SKM-1 treated with dmso at 0.1 percent for 144 hours (cell line): ENCODE measurements at regions not wholly inside any gene's neighbourhood (a gene's known extent, or its start where the extent isn't known, plus 50 kb on each side); places are given as distances from the start of the nearest gene placed in this dataset.

Experiments
- DNase-seq: peaks from one replicate; lab custom pipeline; 2025; ENCODE audit not compliant: unreplicated experiment; lab: John Stamatoyannopoulos, UW

DNA sequence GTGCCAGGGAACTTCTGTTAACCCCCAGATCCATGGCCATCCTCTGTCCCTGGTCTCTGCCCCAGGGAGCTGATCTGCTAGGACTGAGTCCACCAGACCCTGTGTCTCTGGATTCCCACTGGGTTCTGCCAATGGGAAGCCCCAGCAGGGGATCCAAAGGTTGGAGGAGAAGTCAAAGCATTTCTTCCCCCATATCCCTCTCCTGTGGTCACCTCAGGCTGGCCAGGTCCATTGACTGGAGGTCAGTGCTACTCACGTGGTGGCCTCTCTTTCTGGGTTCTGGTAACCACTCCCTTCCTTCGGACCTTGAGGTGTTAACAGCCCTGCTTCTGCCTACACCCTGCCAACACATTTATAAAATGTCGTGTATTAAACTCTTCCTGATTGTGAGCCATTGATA, 69.7 kb upstream of the NECTIN1 start:
- DNase-seq, result no peak

DNA sequence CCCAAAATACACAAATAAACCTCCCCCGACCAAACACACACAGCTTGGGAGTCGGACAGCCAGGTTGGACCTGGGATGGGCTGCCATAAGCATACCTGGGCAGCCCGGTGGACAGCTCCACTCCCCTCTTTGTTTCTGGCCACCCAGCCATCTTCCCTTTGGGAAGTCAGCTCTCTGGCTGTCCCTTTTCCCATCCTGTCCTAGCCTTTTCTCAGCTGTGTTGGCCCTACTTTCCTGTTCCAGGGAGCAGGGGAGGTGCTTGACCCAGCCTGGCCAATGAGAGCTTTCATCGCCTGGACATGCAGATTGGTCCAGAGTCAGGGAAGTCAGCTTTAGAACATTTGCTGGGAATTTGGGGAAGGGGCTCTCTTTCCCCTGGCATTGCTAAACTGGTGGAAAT, 68.7 kb upstream of the NECTIN1 start:
- DNase-seq, result no peak

DNA sequence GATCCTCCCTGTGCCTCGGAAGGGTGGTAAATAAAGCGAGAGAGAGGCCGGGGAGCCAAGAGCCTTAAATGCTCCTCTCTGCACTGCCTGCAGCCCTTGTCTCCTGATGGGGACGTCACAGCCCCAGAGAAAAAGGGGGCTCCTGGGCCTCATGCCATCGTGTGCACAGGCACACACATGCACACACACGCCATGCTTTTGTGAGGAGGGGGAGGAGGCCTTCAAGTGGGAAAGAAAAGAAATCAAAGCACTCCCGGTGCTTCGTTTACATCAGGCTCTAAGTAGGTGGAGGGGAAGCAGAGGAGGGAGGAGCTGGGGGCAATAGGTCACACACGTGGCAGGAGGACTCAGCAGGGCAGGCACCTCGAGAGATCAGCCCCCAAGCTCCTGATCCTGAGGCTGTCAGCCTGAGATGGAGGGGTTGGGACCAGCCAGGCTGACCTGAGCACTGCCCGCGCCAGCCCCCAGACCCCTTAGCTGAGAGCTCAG, 68.2 kb upstream of the NECTIN1 start:
- no peak for DNase-seq

DNA sequence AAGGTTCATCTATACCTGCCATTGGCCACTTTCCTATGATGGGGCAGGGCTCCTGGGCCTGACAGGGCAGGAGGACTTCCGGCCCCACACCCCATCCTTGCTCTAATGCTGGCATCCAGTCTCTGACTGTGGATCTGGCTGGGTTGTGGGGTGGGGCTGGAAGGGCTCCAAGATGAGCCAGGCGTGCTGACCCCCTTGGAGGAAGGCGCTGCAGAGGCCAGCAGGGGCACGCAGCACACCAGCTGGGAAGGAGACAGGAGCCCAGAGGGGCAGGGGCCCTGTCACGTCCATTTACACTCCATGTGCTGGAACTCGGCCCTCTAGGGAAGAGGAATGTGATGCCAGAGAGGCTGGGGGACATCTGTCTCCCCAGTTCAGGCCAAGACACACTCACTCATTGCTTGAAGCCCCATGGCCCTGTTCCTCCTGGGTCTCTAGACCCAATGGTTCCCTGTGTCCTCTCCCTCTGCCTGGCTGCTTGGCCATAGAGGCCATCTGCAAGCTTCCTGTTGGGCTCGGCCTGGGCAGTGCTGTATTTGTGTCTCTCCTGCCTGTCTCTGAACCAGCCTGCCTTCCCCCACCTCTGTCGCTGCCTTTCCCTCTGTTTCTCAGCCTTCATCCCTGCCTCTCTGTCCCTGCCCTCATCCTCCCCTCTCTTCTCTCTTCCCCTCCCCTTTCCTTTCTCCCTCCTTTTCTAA, 67.5 kb upstream of the NECTIN1 start:
- no peak for DNase-seq

DNA sequence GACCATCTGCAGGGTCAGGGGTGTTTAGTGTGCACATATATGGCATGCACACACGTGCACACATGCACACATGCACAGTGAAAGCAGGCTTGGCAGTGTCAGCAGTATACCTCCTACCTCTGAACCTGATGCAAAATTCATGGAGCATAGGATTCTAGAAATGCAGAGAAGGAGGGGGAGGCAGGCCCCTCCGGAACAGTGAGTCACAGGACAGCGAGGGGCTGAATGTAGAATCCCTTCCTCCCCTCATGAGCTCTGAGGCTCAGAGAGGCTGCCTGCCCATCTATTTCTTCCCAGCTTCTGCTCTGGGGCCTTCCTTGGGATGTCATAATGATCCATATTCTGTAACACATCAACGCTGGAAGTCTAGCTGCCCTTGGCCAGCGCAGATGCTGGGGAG, 66.7 kb upstream of the NECTIN1 start:
- no peak for DNase-seq

DNA sequence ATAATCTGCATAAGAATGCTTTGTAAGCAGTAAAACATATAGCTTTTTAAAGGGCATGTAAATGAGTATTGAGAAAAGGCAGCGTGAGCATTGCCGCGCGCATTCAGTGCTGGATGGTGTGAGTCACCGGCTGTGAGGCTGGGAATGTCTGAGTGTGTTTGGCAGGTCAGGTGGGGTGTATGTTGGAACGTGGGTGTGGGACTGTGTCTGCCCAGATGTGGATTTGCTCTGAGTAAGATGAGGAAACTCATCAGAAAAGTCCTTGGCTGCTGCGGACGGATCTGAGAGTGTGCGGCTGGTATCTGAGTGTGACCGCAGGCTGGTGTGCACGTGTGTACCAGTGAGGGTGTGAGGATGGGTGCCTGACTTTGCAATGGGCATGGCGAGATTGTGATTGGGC, 66.2 kb upstream of the NECTIN1 start:
- DNase-seq, result no peak

DNA sequence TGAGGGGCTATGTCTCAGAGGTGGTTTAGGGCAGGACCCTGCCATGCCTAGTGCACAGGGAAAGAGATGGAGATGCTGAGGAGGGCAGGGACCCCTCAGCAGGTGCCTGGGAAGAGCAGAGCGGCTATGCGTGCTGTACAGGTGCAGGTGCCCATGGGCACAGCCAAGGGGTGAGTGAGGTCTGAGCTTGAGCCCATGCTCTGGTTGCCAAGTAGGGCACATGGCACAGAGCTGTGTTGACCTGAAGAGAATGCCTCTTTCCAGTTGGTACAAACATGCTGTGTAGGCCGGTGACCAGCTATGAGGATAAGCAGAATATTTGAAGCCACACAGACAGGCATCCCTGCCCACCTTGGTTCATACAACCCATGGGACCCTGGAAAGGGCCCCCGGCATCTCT, 65.8 kb upstream of the NECTIN1 start:
- DNase-seq, result no peak

DNA sequence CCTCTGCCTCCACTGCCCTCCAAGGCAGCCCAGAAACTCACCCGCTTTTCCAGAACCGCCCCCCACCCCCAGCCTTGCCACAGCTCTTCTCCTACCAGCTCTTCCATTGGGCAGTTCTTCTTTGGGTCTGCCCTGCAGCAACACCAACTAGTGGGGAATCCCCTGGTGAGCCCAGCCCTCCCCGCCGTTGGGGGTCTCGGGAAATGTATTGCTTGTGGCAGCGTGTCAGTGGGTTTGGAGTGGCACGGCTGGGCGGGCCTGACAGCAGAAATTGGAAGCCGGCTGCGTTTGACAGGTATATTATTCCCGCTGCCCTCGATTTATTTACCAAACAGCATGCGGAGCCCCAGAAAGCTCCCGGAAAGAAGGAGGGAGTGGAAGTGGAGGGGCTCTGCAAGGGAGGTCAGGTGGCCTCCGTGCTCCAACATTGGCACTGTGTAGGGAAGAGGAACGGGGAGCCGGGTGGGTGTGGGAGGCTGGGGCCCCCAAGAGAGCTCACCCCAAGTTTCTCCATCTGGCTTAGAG, 65.2 kb upstream of the NECTIN1 start:
- DNase-seq, result no peak

DNA sequence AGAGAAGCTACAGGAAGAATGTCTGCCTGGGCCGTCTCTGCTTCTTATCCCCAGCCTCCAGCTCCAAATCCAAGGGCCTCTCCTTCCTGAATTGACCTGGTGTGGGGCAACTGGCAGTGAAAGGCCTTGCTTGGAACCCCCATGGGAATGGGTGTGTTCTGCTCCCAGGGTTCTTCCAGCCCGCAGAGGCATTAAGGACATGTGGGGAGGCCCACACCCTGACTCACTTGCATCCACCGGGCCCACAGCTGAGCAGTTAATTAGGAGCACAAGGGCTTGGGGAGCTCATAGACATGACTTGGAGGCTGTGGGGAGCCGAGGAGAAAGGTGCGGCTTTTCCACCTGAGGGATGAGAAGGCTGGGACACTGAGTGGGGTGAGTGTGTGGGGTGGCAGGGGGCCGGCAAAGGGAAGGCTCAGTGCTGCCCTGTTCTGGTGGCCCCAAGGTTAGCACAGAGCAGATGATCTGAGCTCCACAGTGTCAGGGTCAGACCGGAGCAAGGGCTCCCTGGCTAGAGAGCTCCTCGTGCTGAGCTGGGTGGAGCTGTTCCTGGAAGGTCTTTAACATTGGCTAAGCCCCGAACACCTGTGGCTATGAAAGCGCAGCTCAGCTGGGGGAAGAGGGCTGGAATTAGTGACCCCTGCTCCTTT, 64.5 kb upstream of the NECTIN1 start:
- DNase-seq, result no peak

DNA sequence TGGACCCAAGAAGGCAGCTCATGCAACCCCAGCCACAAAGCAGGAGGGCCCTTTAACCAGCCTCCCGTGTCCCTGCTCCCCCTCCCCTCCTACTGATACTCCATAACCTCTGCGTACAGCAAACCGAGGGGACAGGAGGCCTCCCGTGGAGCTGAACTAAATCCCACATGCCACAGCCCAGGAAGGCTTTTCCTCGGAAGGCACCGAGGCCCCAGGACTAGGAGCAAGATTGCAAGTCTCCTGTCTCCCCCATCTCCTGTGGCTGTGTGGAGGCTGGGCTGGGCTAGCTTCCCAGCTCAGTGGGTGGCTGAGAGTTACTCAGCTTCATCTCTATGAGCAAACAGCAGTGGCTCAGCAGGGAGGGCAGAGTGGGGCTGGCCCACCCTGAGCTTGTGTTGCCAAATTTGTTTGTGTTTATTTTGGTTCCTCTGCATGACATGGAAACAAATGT, 62.7 kb upstream of the NECTIN1 start:
- no peak for DNase-seq

DNA sequence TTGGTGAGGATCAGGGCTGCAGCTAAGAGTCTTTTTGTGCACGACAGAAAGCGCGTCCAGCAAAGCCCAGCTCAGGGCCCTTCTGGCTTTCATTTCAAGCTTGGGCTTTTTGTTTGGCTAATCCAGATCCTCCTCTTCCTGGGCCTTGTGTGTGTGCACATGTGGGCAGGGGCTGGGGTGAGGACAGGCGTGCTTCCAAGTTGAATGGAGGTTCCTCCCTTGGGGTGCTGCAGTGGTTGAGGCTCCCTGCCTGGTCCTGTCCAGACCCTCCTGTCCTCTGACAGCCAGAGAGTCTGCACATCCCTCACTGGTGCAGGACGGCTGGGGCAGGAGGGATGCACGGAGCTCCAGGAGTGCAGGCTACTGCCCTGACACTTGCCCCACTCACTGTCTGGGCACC, 62.0 kb upstream of the NECTIN1 start:
- DNase-seq, result no peak

DNA sequence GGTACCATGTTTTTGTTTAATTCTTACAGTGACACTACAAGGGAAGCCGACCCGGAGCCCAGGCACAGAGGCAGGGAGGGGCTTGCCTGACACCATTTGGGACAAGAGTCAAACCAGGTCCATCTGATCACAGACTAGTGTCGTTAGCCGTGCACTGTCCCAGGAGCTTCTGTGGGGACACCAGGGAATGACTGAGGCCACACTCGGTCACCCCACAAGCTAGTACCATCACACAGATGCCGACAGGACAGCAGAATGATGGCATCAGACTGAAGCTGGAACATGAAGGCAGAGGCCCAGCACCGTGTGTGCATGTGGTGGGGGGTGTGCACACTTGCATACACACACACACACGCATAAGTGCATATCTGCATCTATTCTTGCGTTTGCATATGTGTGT, 61.5 kb upstream of the NECTIN1 start:
- DNase-seq, result no peak

DNA sequence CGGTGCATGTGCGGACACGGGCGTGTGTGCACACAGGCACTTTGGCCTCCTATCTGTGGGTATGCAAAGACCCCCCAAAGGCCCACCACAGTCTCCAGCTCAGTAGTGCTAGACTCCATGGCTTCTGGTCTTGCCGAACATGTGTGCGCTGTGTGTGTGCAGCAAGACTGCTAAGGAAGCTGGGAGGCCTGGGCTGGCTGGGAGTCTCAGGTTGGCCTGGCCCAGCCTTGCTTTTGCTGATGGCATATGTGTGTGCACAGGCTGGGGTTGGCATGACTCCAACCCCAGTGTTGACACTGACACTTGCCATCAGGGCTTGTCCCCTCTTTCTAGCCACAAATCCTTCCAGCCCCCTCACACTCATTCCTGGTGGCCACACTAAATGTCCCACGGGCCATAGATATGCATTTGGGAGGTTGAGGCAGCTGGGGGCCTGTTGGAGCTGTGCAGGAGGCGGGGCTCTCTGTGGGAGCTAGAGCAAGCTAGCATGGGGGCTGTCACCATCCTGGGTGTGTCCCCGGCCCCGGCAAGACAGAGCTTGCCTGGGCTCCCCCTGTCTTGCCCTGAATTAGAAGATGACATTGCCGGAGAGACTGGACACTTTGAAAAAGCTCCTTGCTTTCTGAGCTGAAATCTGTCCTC, 60.9 kb upstream of the NECTIN1 start:
- no peak for DNase-seq

DNA sequence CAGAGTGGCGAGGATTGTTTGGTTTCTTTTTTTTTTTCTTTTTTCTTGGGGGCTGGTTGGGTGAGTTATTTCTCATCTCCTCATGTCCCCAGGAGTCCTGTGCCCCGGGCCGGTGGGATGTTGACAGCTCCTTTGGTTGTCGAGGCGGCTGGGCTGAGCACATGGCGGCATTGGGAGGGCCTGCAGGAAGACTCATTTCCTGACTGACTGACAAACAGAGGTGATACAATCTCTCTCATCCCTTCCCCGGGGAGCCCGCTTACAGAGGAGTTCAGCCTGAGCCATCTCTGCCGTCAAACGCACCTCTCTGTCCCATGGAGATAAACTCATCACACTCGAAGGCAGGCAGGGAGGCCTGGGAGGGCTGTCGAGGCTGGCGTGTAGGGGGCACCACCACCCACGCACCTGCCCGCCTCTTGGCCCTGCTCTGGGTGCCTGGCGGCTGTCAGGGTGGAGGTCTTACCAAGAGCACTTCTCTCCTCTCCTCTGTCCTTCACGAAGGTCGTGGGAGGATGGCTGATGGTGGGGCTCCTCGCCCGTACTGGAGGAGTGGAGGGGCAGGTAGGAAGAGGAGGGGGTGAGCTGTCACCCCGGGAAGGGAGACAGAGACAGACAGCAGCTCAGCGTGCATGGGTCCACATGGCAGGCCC, 60.0 kb upstream of the NECTIN1 start:
- DNase-seq, result no peak

DNA sequence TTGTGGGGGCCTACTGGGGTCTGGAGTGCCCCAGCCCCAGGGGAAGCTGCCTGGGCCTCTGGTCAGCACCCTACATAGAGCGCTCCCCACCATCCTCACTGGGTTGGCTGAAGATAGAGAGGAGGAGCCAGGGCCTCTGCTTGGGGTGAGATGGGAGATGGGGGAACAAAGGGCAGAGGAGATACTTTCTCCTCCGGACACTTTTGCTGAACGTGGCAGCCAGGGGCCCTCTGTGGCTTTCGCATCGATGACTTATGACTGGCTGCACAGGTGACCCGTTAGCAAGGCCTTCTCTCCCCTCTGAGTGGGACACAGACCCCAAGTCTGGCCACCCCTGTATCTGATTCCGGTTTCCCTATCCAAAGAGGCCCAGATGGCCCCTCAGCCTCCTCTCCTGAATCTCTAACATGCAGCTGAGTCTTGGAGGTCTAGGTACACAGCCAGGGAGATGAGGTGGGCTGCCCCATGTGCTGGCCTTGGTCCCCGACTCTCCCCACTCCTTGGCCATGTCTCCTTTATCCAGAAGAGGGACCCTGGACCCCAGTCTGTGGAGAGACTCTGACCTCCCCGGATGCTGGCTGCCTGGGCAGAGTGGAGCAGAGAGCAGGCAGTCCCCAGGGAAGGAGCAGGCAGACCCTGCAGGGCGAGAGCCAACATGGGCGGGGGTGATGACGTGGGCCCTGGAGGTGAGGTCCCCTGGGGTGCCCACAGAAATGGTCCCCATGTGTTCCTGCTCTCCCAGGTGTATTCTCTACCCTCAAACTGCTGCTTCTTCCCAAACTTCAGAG, 59.3 kb upstream of the NECTIN1 start:
- DNase-seq, result no peak

DNA sequence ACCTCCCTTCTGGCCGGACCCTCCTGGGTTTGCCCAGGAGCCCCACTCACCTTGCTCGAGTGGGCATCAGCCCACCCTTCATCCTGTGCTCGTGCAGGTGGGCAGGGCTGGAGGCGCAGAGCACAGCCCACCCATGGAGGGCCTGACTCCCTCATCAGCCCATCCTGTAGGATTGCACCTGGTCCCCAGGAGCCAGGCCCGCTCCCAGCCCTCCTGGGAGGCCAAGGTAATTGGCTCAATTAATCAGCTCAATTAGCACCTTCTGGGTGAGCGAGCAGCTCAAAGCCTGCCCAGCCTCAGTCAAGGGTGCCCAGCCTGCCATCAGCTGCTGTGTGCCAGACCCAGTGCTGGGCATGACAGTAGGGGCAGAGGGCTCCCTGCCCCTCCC, 58.1 kb upstream of the NECTIN1 start:
- DNase-seq, result no peak

DNA sequence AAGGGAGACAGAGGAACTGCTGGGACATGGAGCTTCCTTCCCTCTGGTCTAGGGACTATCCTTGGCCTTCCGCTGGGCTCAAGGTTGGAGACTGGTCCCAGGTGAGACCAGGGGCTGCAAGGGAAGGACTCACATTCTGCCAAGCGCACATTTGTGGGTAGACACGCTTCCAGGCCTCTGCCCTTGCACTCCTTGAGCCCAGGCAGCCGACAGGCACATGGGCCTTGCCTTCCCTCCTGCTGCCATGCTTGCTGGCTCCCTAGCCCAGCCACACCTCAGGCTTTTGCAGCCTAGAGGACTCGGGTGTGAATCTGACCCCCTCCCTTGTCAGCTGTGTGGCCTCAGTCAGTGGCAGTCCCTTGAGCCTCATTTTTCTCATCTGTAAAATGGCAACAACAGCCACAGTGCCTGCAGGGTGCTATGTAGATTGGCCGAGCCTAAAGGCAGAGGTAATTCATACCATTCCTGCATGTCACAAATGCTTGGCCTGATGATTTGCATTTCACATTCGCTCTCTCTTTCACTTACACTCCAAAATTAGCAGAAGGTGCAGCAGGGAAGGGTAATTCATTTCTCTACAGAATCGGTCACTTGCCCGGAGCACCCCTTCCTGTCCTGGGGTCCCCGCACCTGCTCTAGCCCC, 57.6 kb upstream of the NECTIN1 start:
- DNase-seq, result no peak

DNA sequence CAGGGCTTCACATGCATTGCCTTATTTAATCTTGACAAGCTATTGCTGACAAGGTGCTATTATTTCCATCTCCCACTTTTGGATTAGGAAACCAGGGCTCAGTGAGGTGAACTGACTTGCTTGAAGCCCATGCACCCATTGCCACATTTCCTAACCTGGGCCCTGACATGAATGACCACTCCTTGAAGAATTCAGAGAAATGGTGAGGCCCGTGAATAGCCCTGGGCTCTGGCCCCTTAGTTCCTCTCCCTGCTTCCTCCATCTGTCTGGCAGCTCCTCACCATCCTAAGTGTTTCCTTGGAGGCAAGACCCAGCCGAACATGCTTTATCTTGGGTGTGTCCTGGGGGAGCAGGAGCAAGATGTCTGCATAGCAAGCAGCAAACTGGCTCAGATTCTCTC, 56.1 kb upstream of the NECTIN1 start:
- DNase-seq, result no peak

DNA sequence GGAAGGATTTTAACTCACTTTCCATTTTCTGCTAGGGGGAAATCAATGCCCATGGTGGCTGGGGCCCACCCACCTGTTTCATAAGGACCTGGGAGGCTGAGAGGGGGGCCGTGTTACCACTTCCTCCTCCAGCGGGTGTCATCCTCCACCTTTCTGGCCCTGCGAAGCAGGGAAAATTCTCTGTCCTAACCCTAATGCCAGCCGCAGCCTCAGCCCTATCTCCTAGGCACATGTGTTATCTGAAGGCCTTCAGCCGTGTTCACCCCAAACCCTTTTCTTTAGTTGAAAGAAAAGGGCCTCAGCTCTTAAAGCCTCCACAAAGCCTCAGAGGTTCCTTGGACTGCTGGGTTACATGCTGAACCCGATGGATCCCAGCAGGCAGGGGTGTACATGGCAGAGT, 55.4 kb upstream of the NECTIN1 start:
- no peak for DNase-seq
